NCI-H510A (cell line): ENCODE measurements at regions not wholly inside any gene's neighbourhood (a gene's known extent, or its start where the extent isn't known, plus 50 kb on each side); places are given as distances from the start of the nearest gene placed in this dataset.
A peak's percentile ranks its signal among the peaks of the same experiment; 100 is the strongest.

Source experiments
- DNase-seq: peaks from one replicate; lab custom pipeline; 2025; lab: John Stamatoyannopoulos, UW

DNA sequence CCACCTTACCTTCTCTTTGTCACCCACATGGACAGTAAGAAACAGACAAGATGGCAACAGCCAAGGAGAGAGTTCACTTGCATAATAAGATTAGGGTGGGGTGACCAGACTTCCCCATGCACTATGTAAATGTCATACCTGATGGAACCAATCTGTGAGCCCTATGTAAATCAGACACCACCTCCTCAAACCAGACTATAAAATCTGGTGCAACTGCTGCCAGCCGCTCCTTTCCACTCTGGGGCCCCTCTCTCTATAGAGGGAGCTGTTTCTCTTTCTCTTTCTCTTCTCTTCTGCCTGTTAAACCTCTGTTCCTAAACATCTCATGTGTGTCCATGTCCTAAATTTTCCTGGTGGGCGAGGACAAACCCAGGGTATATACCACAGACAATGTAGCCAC is 405.5 kb upstream of the CNTN4 start:
- DNase-seq: no peak

DNA sequence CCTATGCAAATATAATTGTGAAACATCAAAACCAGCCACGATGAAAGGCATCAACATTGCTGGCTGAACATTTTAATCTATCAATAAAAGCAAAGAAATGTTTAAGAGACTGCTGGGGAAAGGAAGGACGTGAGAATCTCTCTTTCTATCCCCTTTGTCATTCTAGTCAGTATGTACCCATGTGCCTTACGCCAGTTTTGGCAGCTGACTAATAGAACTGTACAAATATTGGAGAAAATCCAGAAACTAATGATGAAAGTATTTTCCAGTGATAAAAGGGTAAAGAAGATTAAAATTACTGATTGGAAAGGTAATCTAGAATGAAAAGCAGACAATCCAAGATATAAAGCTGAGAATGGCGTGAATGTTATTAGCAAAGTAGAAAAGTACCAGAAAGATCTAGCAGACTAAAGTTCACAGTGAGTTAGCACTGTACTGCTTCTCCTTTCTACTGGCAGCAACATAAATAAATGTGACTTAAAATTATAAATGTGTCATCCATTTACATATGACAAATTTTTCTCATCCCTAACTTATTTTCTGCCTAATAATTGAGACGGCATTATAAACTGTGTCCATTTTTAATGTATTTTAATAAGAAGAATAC is 401.9 kb upstream of the CNTN4 start:
- no peak for DNase-seq

- DNase-seq: no peak
Observed at GRCh38 chr3:1699361-1699920, 399.2 kb upstream of the CNTN4 start.

GRCh38 chr3:1700650-1701049 is 398.0 kb upstream of the CNTN4 start:
- DNase-seq: no peak

DNA sequence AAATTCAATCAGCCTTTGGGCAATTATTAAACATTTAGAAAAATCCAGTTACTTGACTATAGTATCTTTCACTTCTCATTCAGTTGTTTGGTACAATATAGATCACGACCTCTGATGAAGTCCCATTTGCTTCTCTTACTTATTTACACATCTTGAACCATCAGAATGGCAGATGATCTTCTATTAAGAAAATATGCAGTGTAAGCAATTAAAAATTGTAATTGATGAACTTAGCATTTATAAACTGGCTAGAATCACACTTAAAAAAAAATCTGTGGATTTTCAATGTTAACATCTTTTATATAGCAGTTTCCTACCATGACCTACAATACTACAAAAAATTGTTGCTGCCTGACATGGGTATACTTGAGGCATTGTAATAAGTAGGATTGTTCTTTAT is 395.5 kb upstream of the CNTN4 start:
- DNase-seq: no peak

DNA sequence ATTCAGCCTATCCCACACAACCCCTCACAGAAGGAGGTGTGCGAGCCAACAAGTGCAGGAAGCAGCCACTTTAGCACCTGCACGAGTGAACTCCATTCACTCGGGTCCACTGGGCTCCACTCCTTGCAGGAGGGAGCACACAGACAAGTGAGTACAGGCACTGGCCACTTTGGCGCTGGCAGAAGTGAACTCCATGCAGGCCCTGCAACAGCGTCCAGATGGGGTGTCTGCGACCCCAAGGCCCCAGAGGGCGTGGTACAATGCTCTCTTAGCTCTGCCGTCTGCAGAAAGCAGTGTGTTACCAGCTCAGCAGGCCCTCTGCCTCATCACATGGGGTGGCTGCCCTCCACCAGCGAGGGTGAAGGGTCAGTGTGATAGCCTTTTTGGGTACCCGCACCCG is 388.0 kb upstream of the CNTN4 start:
- DNase-seq: no peak

GRCh38 chr3:1717524-1717923 is 381.1 kb upstream of the CNTN4 start:
- no peak for DNase-seq

DNA sequence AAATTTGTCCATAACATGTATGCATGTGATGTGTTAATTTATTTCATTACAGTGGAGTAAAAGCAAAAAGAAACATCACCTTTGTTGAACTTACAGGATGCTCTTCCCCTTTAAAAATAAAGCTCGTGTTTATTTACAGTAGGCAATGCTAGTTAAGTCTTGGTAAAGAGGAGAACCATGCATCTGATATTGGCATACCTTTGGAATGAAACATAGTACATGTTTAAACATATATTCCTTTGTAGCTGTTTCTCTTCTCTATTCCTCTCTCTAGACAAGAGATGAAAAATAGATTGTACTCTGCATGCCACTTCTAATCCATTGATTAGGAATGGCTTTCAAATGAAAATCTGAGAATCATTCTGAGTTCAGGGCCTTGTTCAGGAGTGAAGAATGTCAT is 374.9 kb upstream of the CNTN4 start:
- no peak for DNase-seq

DNA sequence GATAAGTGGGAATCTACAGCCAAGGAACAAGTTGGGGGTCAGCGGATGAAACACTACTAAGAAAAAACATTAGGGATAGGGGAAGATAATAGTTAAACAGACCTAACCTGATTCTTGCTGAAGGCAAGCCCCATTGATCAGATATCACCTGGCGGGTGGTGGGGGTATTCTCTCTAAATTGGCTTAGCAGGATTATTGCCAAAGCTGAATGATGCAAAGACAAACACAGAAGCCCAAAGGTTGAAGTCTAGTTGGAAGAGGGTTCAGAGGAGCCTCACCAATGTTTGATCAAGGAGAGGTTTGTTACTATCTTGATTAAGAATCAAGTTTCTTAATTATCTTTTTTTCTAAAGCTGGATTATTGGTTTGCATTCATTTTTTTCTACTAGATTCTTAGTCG is 371.9 kb upstream of the CNTN4 start:
- DNase-seq: no peak

DNA sequence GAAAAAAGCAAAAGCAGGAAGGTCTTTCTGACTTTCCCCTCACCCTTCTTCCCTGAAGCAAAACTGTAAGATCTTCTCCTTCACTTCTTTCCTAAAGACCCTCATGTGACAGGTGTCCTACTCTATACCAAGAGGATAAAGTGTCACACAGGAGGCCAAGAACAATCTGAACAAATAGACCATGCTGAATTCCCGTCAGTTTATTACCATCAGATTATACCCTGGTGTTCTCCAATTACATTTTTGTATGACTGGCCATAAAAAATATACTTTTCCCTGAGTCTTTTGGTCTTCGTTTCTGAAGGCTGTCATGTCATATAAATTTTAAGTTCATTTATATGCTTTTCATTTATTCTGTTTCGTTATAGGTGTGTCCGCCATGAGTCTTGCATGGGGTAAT is 371.4 kb upstream of the CNTN4 start:
- DNase-seq: no peak

DNA sequence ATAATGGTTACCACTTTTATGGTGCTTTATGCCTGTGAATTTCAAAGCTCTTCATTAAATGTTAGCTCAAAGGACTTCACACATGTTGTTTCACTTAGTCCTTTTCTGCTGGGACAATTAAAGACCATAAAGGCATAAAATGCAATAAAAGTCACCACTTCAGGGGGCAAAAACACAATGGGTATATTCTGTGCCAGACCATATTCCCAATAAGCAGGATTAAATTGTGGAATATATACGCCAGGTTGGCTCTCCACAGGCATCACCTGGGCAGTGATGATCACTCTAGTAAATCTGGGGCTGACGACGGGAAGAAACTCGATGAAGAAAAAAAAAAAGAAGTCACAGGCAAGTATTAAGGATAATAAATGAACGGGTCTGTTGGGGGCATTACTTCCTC is 370.2 kb upstream of the CNTN4 start:
- DNase-seq: no peak

GRCh38 chr3:1734494-1735122 is 364.1 kb upstream of the CNTN4 start:
- no peak for DNase-seq

GRCh38 chr3:1752205-1752604 is 346.5 kb upstream of the CNTN4 start:
- no peak for DNase-seq

- DNase-seq: no peak
Observed at GRCh38 chr3:1766384-1766783, 332.3 kb upstream of the CNTN4 start.

- DNase-seq: no peak
Observed at GRCh38 chr3:1773679-1774078, 325.0 kb upstream of the CNTN4 start.

GRCh38 chr3:1774597-1774996 is 324.1 kb upstream of the CNTN4 start:
- no peak for DNase-seq

GRCh38 chr3:1775321-1775720 is 323.3 kb upstream of the CNTN4 start:
- no peak for DNase-seq

GRCh38 chr3:1783995-1784394 is 314.7 kb upstream of the CNTN4 start:
- DNase-seq: no peak

DNA sequence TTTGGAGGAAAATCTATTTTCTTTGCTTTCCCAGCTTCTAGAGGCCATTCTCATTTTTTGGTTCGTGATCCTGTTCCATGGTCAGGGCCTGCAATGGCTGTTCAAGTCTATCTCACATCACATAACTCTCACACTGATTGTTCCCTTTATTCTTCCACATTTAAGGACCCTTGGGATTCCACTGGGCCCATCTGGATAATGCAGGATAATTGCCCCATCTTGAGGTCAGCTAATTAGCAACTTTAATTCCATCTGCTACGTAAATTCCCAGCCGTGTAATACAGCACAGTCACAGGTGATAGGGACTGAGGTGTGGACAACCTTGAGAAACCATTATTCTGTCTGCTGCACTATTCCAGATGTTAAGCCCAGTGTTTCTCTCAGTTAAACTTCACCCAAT is 311.6 kb upstream of the CNTN4 start:
- DNase-seq: no peak

DNA sequence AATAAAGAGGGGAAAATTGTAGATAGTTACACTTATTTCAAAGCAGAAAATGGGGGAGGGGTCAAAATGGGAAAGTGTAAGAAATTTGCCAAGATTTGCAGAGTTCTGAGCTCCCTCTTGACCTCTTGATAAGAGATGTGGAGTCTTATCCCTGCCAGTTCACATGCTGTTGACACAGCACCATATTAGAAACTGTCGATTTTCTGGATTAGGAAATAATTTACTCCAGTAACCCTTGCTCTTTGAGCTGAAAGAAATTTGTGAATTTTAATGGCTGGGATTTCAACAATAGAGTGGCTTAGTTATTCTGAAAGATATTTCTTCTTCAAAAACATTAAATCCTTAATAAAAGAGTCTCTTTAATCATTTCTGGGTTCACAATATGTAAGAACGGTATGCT is 306.2 kb upstream of the CNTN4 start:
- DNase-seq: no peak

DNA sequence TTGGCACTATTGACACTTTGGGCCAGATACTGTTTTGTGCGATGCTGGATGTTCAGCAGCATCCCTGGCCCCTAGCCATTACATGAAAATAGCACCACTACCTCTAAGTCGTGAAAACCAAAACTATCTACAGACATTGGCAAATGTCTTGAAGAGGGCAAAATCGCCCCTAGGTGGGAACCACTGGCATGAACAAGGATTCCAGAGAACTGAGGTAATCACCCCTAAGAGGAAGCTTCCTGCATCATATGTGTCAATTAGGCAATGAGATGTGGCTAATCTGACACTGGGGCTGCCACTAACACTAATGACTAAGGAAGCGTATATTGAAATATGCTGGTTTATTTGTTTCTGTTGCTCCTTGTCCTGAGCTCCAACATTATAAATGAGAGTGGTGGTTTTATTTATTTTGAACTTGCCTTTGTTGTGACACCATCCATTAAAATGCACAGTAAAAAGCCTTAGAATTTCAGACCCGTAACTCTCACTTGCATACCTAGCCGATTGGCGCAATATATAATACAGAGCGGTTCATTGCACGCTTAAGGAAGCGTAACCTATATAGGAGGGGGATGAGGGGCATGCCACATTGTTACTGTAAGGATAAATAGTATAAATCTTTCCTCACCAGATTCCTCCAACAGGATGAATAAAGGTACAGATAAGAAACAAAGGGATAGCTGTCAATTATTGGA is 299.8 kb upstream of the CNTN4 start:
- peak; percentile 17 for DNase-seq

DNA sequence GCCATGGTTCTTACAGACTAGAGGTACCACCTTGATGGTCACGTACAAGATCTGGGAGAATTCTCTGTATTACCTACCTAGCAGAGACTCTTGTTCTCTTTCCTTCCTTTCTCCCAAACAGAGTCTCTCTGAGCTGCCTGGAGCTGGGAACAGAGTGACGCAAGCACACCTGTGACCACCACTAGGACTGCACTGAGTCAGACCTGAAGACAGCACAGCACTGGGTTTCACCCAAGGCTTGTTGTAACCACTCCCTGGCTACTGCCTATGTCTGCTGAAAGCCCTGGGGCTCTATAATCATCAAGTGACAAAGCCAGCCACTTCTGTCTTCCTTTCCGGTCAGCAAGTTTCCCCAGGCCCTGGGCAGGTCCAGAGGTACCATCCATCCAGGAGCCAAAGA is 293.3 kb upstream of the CNTN4 start:
- no peak for DNase-seq

GRCh38 chr3:1808590-1808989 is 290.1 kb upstream of the CNTN4 start:
- DNase-seq: no peak
